ENCODE measurements at regions not wholly inside any gene's neighbourhood (a gene's known extent, or its start where the extent isn't known, plus 50 kb on each side); places are given as distances from the start of the nearest gene placed in this dataset.

- H3K4me3 ChIP-seq (ENCODE audit: control insufficient read depth in 2 of 3, extremely low read depth in 1 of 3, insufficient read depth in 2 of 3, low read depth in 1 of 3, low read length in 3 of 3): no peak overlapping the region
- no peak overlapping the region for H3K27ac ChIP-seq (ENCODE audit: control insufficient read depth, insufficient read depth, low read length)
- H3K4me2 ChIP-seq (ENCODE audit: control insufficient read depth, extremely low read depth, insufficient read depth, low read depth, low read length): no peak overlapping the region
- no peak overlapping the region for H3K9ac ChIP-seq (ENCODE audit: control insufficient read depth, extremely low read depth, insufficient read depth, low read length)
- no peaks in the 10 kb centered on the region for H3K9me1 ChIP-seq (ENCODE audit: control insufficient read depth, extremely low read depth, insufficient read depth, low read length)
- dilution Hi-C loops (cut with MboI; ENCODE audit: extremely low pct_ligation_motif_present, low sequenced_read_pairs): no loop called here
- DNase-seq (ENCODE audit: low read depth, low spot score): no peak
- no peaks in the 10 kb centered on the region for H4K20me1 ChIP-seq (ENCODE audit: control insufficient read depth, extremely low read depth, insufficient read depth, low read length)
- no peaks in the 10 kb centered on the region for H3K27me3 ChIP-seq (ENCODE audit: control insufficient read depth, extremely low read depth, insufficient read depth, low read length)
- H3K4me1 ChIP-seq (ENCODE audit: control insufficient read depth, extremely low read depth, insufficient read depth, low read length): no peaks in the 10 kb centered on the region
- no peaks in the 10 kb centered on the region for H3K79me2 ChIP-seq (ENCODE audit: control insufficient read depth, insufficient read depth, low read length)
- TF ChIP-seq CTCF (optimal IDR thresholded peaks at IDR 0.05 in 1 of 3, IDR thresholded peaks at IDR 0.05 in 1 of 3, conservative IDR thresholded peaks at IDR 0.05 in 1 of 3; ENCODE audit: extremely low read depth in 1 of 3, insufficient read depth in 2 of 3, low read length in 3 of 3) (no peak), EZH2 (IDR thresholded peaks at IDR 0.05; ENCODE audit: low read length) (no peak)
- no peaks in the 10 kb centered on the region for H3K9me3 ChIP-seq (ENCODE audit: control insufficient read depth, low read depth, low read length)
- FAIRE-seq: no peak
- no peaks in the 10 kb centered on the region for H3K36me3 ChIP-seq (ENCODE audit: control insufficient read depth in 2 of 2, extremely low read depth in 1 of 2, insufficient read depth in 2 of 2, low read length in 2 of 2)
- H2AFZ ChIP-seq (ENCODE audit: control insufficient read depth, low read length): no peak overlapping the region
These were observed 50.2 kb upstream of the PDX1 start for GRCh38 chr13:27869436-27870095.

Measured in keratinocyte (primary cell).